Aorta (tissue), 5 donors: ENCODE measurements at regions not wholly inside any gene's neighbourhood (a gene's known extent, or its start where the extent isn't known, plus 50 kb on each side); places are given as distances from the start of the nearest gene placed in this dataset.

ENCODE experiments used
- ATAC-seq: fragments of 200-7000 bp; cut with Tn5 transposase; one replicate; pipeline ENCODE4 v1.9.1; 2022; ENCODE audit warnings: moderate library complexity; ENCODE audit not compliant: low FRiP score
- DNase-seq, 2 donors: peaks; one replicate each; pipeline ENCODE4 v3.0.0-alpha.2; 2020
- H3K27ac ChIP-seq, 2 donors: one replicate each; pipeline ENCODE4 v1.5.1; 2013; ENCODE audit warnings: low read length in 2 of 2, mild to moderate bottlenecking in 2 of 2, moderate library complexity in 2 of 2, control low read depth in 1 of 2, inconsistent platforms in 1 of 2, low read depth in 1 of 2
- H3K27me3 ChIP-seq, 2 donors: one replicate each; pipeline ENCODE4 v1.6.1; 2013; ENCODE audit warnings: control low read depth in 1 of 2, low read length in 1 of 2, mild to moderate bottlenecking in 1 of 2, moderate library complexity in 1 of 2; ENCODE audit not compliant: insufficient read depth in 2 of 2, control insufficient read depth in 1 of 2
- H3K36me3 ChIP-seq, 2 donors: one replicate each; pipeline ENCODE4 v1.6.1; 2013; ENCODE audit warnings: control low read depth in 1 of 2, low read length in 1 of 2, mild to moderate bottlenecking in 1 of 2; ENCODE audit not compliant: insufficient read depth in 2 of 2, control insufficient read depth in 1 of 2
- H3K4me1 ChIP-seq, 2 donors: one replicate each; pipeline ENCODE4 v1.6.1; 2013; ENCODE audit warnings: low read length in 2 of 2, control low read depth in 1 of 2, mild to moderate bottlenecking in 1 of 2, moderate library complexity in 1 of 2; ENCODE audit not compliant: insufficient read depth in 2 of 2, control insufficient read depth in 1 of 2
- H3K4me3 ChIP-seq, 2 donors: one replicate each; pipeline ENCODE4 v1.5.1; 2013; ENCODE audit warnings: low read length in 2 of 2, control low read depth in 1 of 2, mild to moderate bottlenecking in 1 of 2
- H3K9me3 ChIP-seq: one replicate; pipeline ENCODE4 v1.6.1; 2013; ENCODE audit warnings: mild to moderate bottlenecking, low read length; ENCODE audit not compliant: control insufficient read depth
- WGBS, 2 donors: extraction: QIAGEN DNeasy Blood & Tissue Kit; methylation state at CpG; one replicate each; pipeline ENCODE4 v1.1.7; 2013; 5-methylcytosine and 5-hydroxymethylcytosine counted together
- intact Hi-C, 2 donors: fragments of 100-400 bp; cut with DNase I; formaldehyde crosslinking; loops; one replicate each; pipeline versions ENCODE4 v1.14.2 to v1.15.0; 2022
- donor health status: healthy with polysubstance abuse.
- donor health status: Bipolar disorder and iron deficiency.
- donor health status: DM: no; HTN: no; CAD: no.
- donor health status: DM: no; HTN: no; CAD: no.
- donor health status: DM: yes; HTN: yes; CAD: no.

DNA sequence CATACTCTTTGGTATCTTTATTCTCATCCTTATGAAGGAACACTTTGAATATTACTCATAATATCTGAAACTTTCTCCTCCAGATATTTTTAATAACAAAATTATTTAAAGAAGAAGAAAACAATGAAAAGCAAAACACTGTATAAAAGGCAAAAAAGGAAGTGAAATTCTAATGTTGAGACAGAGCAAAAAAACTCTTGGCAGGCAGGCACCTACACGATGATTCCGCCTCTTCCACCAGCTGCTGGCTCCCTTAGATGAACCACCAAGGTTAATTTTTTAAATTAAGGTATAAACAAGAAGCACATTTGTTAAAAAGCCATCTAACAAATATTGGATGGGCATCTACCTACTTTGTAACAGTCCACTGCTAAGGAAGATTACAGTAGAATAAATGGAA lies 434.7 kb downstream of the EPHA4 start:
- H3K4me3 ChIP-seq, result no peak overlapping the region
- 73 to 89% methylated on average over 2 of the region's 2 CpGs for WGBS, 2 donors
- intact Hi-C loops, result no loop called here

DNA sequence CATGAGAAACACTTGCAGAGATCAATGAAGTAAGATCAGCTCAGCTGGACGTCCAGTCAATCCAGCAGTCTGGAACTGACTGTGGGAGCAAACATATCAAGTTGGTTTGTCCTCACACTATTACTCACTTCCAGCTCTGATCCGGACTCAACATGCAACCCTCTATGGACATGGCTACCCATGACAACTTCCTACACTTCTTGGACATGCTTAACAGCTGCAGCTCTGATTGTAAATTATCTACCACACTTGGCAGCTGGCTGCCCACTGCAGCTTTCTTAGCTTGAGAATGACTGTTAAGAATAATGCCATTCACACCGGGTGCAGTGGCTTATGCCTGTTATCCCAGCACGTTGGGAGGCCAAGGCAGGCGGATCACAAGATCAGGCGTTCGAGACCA lies 429.8 kb downstream of the EPHA4 start:
- ATAC-seq (no peak), DNase-seq (no peak)
- intact Hi-C loops, result no loop called here
- no peaks in the 10 kb centered on the region for H3K36me3 ChIP-seq
- H3K4me3 ChIP-seq, result no peak overlapping the region
- peaks cover 2% of the 10 kb centered on the region for H3K9me3 ChIP-seq
- no peaks in the 10 kb centered on the region for H3K4me1 ChIP-seq
- no peak overlapping the region for H3K27ac ChIP-seq
- no peaks in the 10 kb centered on the region for H3K27me3 ChIP-seq
- 80 to 87% methylated on average over 7 of the region's 7 CpGs for WGBS, 2 donors

More for the DNA sequence above, 434.7 kb downstream of the EPHA4 start:
- Histone ChIP-seq H3K9me3 (peaks cover 1% of the 10 kb centered on the region), H3K36me3 (no peaks in the 10 kb centered on the region), H3K27me3 (peaks cover 0 to 1% of the 10 kb centered on the region in 2 donors), H3K4me1 (no peaks in the 10 kb centered on the region), H3K27ac (no peak overlapping the region)
- no peak for DNase-seq
- no peak for ATAC-seq

GRCh38 chr2:221143231-221143630 lies 428.9 kb downstream of the EPHA4 start:
- Histone ChIP-seq H3K4me1 (no peaks in the 10 kb centered on the region), H3K27ac (no peak overlapping the region), H3K36me3 (no peaks in the 10 kb centered on the region), H3K9me3 (peaks cover 2% of the 10 kb centered on the region), H3K27me3 (no peaks in the 10 kb centered on the region), H3K4me3 (no peak overlapping the region)
- no peak for ATAC-seq
- whole genome bisulfite sequencing, 2 donors, result 65 to 80% methylated on average over 2 of the region's 2 CpGs
- intact Hi-C loops, result no loop called here
- no peak for DNase-seq

- H3K27ac ChIP-seq, result no peak overlapping the region
- H3K36me3 ChIP-seq, result no peaks in the 10 kb centered on the region
- ATAC-seq (no peak), DNase-seq (no peak)
- H3K27me3 ChIP-seq, result no peaks in the 10 kb centered on the region
- intact Hi-C loops, result no loop called here
- WGBS, 2 donors, result 72 to 84% methylated on average over 1 of the region's 1 CpG
- H3K4me1 ChIP-seq, result no peaks in the 10 kb centered on the region
- peaks cover 2% of the 10 kb centered on the region for H3K9me3 ChIP-seq
- no peak overlapping the region for H3K4me3 ChIP-seq
These were observed 427.2 kb downstream of the EPHA4 start for GRCh38 chr2:221144909-221145308.

- Histone ChIP-seq H3K36me3 (no peaks in the 10 kb centered on the region), H3K4me3 (no peak overlapping the region), H3K27me3 (no peaks in the 10 kb centered on the region), H3K4me1 (no peaks in the 10 kb centered on the region), H3K27ac (no peak overlapping the region), H3K9me3 (peaks cover 2% of the 10 kb centered on the region)
- intact Hi-C loops, result no loop called here
- WGBS, 2 donors, result 93 to 94% methylated on average over 1 of the region's 1 CpG
- ATAC-seq (no peak), DNase-seq (no peak)
These were observed 426.7 kb downstream of the EPHA4 start for GRCh38 chr2:221145396-221145795.

DNA sequence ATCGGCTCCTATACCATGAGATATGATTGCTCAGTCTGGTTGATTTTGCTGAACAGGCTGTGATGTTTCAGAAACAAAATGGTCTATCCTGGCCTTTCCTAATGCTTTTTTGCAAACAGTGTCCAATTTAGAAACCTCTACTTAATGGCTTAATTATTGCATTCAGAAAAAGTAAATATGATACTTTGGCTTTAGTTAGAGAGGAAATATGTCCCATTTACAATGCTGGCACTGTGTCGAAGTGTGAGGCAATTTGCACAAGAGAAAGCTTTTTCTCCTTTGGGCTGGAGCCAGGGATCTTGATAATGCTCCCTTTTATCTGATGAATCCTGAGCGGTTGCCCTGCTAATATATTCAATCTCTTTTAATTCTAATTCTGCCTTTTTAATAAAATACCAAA lies 418.9 kb downstream of the EPHA4 start:
- no peak for ATAC-seq
- no peak overlapping the region for H3K27ac ChIP-seq
- H3K36me3 ChIP-seq, result no peaks in the 10 kb centered on the region
- H3K4me1 ChIP-seq, result no peaks in the 10 kb centered on the region
- no peaks in the 10 kb centered on the region for H3K9me3 ChIP-seq
- H3K4me3 ChIP-seq, result no peak overlapping the region
- 79 to 87% methylated on average over 3 of the region's 3 CpGs for WGBS, 2 donors
- no peak for DNase-seq
- no peaks in the 10 kb centered on the region for H3K27me3 ChIP-seq
- intact Hi-C loops, result no loop called here

DNA sequence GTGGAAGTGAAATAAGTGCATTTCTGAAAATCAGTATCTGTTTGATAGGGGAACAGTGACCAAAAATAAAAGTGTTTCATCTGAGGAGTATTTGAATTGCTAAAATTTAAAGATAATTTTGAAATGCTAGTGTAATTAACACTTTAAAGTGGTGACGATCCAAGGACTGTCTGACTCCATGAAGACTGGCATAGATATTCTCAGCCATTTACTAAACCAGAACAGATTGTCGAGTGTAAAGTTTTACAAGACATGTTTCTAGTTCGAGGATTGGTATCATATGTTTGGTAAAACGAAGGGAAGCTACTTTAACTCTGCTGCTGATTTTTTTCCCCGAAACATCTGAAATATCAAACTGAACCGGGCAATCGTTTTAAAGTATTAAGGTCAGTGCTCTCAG lies 417.9 kb downstream of the EPHA4 start:
- Histone ChIP-seq H3K9me3 (no peaks in the 10 kb centered on the region), H3K27ac (no peak overlapping the region), H3K36me3 (no peaks in the 10 kb centered on the region), H3K4me1 (no peaks in the 10 kb centered on the region), H3K27me3 (no peaks in the 10 kb centered on the region), H3K4me3 (no peak overlapping the region)
- intact Hi-C loops, result no loop called here
- 89 to 92% methylated on average over 7 of the region's 7 CpGs for WGBS, 2 donors
- DNase-seq (no peak), ATAC-seq (no peak)

DNA sequence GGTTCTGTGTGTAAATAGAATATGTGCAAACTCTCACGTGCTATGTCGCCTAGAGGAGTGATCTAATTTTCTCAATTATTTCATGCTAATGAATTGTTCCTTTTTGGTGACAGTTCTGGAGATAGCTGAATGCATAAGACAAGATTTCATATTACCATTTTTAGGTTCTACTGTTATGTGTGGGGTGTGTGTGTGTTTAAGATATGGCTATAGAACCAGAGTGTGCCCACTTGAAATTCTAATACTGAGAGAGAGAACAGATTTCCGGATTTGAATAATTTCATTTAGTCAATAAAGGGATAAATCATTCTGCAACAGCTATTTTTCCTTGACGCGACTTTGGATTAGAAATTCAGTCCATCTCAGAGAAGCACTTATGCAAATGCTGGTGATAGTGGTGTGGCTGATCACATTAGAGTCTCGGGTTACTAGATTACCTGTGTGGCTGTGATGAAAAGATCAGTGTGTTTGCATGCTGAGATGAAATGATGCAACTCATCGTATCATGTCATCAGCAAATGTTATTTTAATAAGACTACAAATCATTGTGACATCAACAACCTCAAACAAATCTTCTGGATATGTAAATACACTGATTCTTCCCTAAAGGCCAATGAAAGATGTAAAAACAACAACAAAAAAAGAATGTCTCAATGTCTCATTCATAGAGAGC lies 415.9 kb downstream of the EPHA4 start:
- 87 to 92% methylated on average over 7 of the region's 7 CpGs for WGBS, 2 donors
- no peaks in the 10 kb centered on the region for H3K4me1 ChIP-seq
- H3K4me3 ChIP-seq, result no peak overlapping the region
- no peaks in the 10 kb centered on the region for H3K9me3 ChIP-seq
- H3K36me3 ChIP-seq, result no peaks in the 10 kb centered on the region
- H3K27ac ChIP-seq, result no peak overlapping the region
- intact Hi-C loops, result no loop called here
- no peak for ATAC-seq
- H3K27me3 ChIP-seq, result no peaks in the 10 kb centered on the region
- no peak for DNase-seq

- no peak for ATAC-seq
- intact Hi-C loops, result no loop called here
- WGBS, 2 donors, result 95 to 96% methylated on average over 1 of the region's 1 CpG
These were observed 410.9 kb downstream of the EPHA4 start for GRCh38 chr2:221161186-221161585.

More at GRCh38 chr2:221161186-221161585, 410.9 kb downstream of the EPHA4 start:
- DNase-seq, result no peak
- Histone ChIP-seq H3K27ac (no peak overlapping the region), H3K9me3 (no peaks in the 10 kb centered on the region), H3K4me1 (no peaks in the 10 kb centered on the region), H3K27me3 (no peaks in the 10 kb centered on the region), H3K36me3 (no peaks in the 10 kb centered on the region), H3K4me3 (no peak overlapping the region)
